Body of pancreas (tissue), 4 donors: ENCODE measurements at regions not wholly inside any gene's neighbourhood (a gene's known extent, or its start where the extent isn't known, plus 50 kb on each side); places are given as distances from the start of the nearest gene placed in this dataset.
A peak's percentile ranks its signal among the peaks of the same experiment; 100 is the strongest.

Experiments
- ATAC-seq: fragments of 150-250 bp; one replicate; pipeline ENCODE4 v1.9.1; 2016
- DNase-seq, 4 donors: peaks; one replicate each; pipeline ENCODE4 v3.0.0-alpha.2; 2019
- H3K27ac ChIP-seq, 4 donors: fragments of 200-600 bp; sonication (generic); 1 replicate in 3 of 4; 2 replicates in 1 of 4; pipeline versions ENCODE4 v1.5.1 to v1.6.1; 2016 to 2019; ENCODE audit warnings: mild to moderate bottlenecking in 1 of 4, mixed read lengths in 1 of 4, moderate library complexity in 1 of 4
- H3K27me3 ChIP-seq, 2 donors: fragments of 200-600 bp; sonication (generic); one replicate each; pipeline ENCODE4 v1.6.0; 2016; ENCODE audit warnings: mild to moderate bottlenecking in 1 of 2
- H3K36me3 ChIP-seq, 2 donors: fragments of 200-600 bp; sonication (generic); replicated peaks in 1 of 2; 2 replicates each; pipeline ENCODE4 v1.5.1; 2016; ENCODE audit warnings: low read depth in 2 of 2; ENCODE audit not compliant: insufficient read depth in 1 of 2
- H3K4me1 ChIP-seq: fragments of 200-600 bp; sonication (generic); one replicate; pipeline ENCODE4 v1.6.0; 2016
- H3K4me3 ChIP-seq, 2 donors: fragments of 200-600 bp; sonication (generic); 1 replicate in 1 of 2; 2 replicates in 1 of 2; pipeline ENCODE4 v1.5.1; 2016 to 2019
- H3K9me3 ChIP-seq, 3 donors: fragments of 200-600 bp; sonication (generic); 1 replicate in 2 of 3; 2 replicates in 1 of 3; pipeline ENCODE4 v1.5.1; 2016
- CTCF ChIP-seq, 7 experiments: fragments of 450-650 bp in 4 of 7; fragments of 200-600 bp in 3 of 7; sonication (generic) in 3 of 7; IDR thresholded peaks; one replicate each; pipeline ENCODE4 v1.5.1; 2016 to 2019; ENCODE audit warnings: antibody characterized with exemption in 7 of 7
- POLR2A ChIP-seq, 3 donors: fragments of 450-650 bp; IDR thresholded peaks; one replicate each; pipeline ENCODE4 v1.6.1; 2016; ENCODE audit warnings: antibody characterized with exemption in 3 of 3, mild to moderate bottlenecking in 2 of 3
- whole genome bisulfite sequencing, 2 donors: methylation state at CpG; one replicate each; pipeline ENCODE4 v1.1.5; 2017; 5-methylcytosine and 5-hydroxymethylcytosine counted together
- intact Hi-C: fragments of 100-400 bp; cut with DNase I; formaldehyde crosslinking; loops from one replicate; pipeline ENCODE4 v1.15.1; 2023

- Histone ChIP-seq H3K27me3 (no peaks in the 10 kb centered on the region), H3K4me1 (peaks cover 28% of the 10 kb centered on the region), H3K4me3 (no peak overlapping the region), H3K9me3 (no peaks in the 10 kb centered on the region), H3K27ac (peak overlapping the region in 2 of 4 donors; percentile 5 to 57), H3K36me3 (peaks cover 0 to 2% of the 10 kb centered on the region in 2 donors)
- TF ChIP-seq POLR2A (IDR thresholded peaks at IDR 0.05) (no peak), CTCF (IDR thresholded peaks at IDR 0.05) (no peak)
- no peak for DNase-seq
- WGBS, 2 donors = 63 to 72% methylated on average over 5 of the region's 5 CpGs
- ATAC-seq = no peak
- intact Hi-C loops = no loop called here
Measured at GRCh38 chr19:46944123-46944748, 75.4 kb upstream of the NPAS1 start.

- intact Hi-C loops = no loop called here
Measured at GRCh38 chr19:46944918-46945628, 74.6 kb upstream of the NPAS1 start.

GRCh38 chr19:46945694-46946489 is 73.7 kb upstream of the NPAS1 start:
- peak; percentile 13 for ATAC-seq
- TF ChIP-seq CTCF (IDR thresholded peaks at IDR 0.05) (no peak), POLR2A (IDR thresholded peaks at IDR 0.05) (no peak)
- H3K27ac ChIP-seq = peak overlapping the region in 2 of 4 donors; percentile 52 to 57
- 69 to 73% methylated on average over 8 of the region's 8 CpGs for WGBS, 2 donors
- H3K4me3 ChIP-seq = no peak overlapping the region
- no peak for DNase-seq
- H3K4me1 ChIP-seq = peaks cover 30% of the 10 kb centered on the region
- no peaks in the 10 kb centered on the region for H3K27me3 ChIP-seq
- intact Hi-C loops = no loop called here
- H3K9me3 ChIP-seq = no peaks in the 10 kb centered on the region
- no peaks in the 10 kb centered on the region for H3K36me3 ChIP-seq

More at GRCh38 chr19:46944918-46945628, 74.6 kb upstream of the NPAS1 start:
- peak overlapping the region in 3 of 4 donors; percentile 5 to 57 (median 52) for H3K27ac ChIP-seq
- TF ChIP-seq CTCF (IDR thresholded peaks at IDR 0.05) = no peak
- TF ChIP-seq POLR2A (IDR thresholded peaks at IDR 0.05) = no peak
- ATAC-seq (peak; percentile 63), DNase-seq (peak; percentile 31 to 66 (median 48))
- no peaks in the 10 kb centered on the region for H3K36me3 ChIP-seq
- H3K9me3 ChIP-seq = no peaks in the 10 kb centered on the region
- H3K4me3 ChIP-seq = no peak overlapping the region
- H3K4me1 ChIP-seq = peaks cover 28% of the 10 kb centered on the region
- H3K27me3 ChIP-seq = no peaks in the 10 kb centered on the region
- 28 to 42% methylated on average over 7 of the region's 7 CpGs for WGBS, 2 donors

GRCh38 chr19:46946611-46947238 is 72.9 kb upstream of the NPAS1 start:
- Histone ChIP-seq H3K4me3 (no peak overlapping the region), H3K4me1 (peaks cover 39% of the 10 kb centered on the region), H3K36me3 (no peaks in the 10 kb centered on the region), H3K9me3 (no peaks in the 10 kb centered on the region), H3K27me3 (no peaks in the 10 kb centered on the region), H3K27ac (no peak overlapping the region)
- TF ChIP-seq POLR2A (IDR thresholded peaks at IDR 0.05) (no peak), CTCF (IDR thresholded peaks at IDR 0.05) (no peak)
- WGBS, 2 donors = 76 to 78% methylated on average over 4 of the region's 4 CpGs
- intact Hi-C loops = no loop called here
- no peak for DNase-seq
- no peak for ATAC-seq
